Breast epithelium (tissue), 3 donors: ENCODE measurements at regions not wholly inside any gene's neighbourhood (a gene's known extent, or its start where the extent isn't known, plus 50 kb on each side); places are given as distances from the start of the nearest gene placed in this dataset.

ENCODE experiments used
- POLR2A ChIP-seq: fragments of 450-650 bp; IDR thresholded peaks from one replicate; pipeline ENCODE4 v1.6.1; 2016; ENCODE audit warnings: antibody characterized with exemption, mild to moderate bottlenecking, moderate library complexity
- POLR2AphosphoS5 ChIP-seq, 3 donors: sonication (generic); formaldehyde crosslinking; IDR thresholded peaks; one replicate each; pipeline ENCODE4 v1.6.1; 2017; ENCODE audit warnings: antibody characterized with exemption in 3 of 3
- TF ChIP-seq, protein P1 (sequence below), 3 donors: fragments of 450-650 bp; IDR thresholded peaks; one replicate each; pipeline ENCODE4 v1.5.1; 2016 to 2017; ENCODE audit warnings: antibody characterized with exemption in 3 of 3, mild to moderate bottlenecking in 3 of 3, moderate library complexity in 3 of 3

DNA sequence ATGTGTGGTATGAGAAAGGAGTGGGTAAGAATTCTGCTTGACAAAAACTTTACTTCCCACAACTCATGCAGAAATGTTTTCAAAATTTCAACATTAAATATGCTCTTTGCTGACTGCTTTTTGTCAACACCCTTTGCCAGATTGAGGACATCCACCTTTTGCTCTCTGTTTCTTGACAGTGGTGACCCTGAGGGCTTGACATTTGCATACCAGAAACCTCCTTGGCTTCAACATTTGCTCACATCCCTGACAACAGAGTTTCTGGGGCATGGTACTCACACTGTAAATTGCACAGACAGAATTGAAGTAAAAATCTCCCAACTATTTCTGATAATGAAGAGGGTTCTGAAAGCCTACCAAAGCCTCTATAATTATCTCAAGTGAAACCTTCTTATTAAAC, 95.7 kb downstream of the RND3 start:
- TF ChIP-seq, protein P1, sequence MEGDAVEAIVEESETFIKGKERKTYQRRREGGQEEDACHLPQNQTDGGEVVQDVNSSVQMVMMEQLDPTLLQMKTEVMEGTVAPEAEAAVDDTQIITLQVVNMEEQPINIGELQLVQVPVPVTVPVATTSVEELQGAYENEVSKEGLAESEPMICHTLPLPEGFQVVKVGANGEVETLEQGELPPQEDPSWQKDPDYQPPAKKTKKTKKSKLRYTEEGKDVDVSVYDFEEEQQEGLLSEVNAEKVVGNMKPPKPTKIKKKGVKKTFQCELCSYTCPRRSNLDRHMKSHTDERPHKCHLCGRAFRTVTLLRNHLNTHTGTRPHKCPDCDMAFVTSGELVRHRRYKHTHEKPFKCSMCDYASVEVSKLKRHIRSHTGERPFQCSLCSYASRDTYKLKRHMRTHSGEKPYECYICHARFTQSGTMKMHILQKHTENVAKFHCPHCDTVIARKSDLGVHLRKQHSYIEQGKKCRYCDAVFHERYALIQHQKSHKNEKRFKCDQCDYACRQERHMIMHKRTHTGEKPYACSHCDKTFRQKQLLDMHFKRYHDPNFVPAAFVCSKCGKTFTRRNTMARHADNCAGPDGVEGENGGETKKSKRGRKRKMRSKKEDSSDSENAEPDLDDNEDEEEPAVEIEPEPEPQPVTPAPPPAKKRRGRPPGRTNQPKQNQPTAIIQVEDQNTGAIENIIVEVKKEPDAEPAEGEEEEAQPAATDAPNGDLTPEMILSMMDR (IDR thresholded peaks at IDR 0.05), result no peak
- no peak for TF ChIP-seq POLR2A
- TF ChIP-seq POLR2AphosphoS5 (IDR thresholded peaks at IDR 0.05), result no peak
